GM13976 (cell line): ENCODE measurements at regions not wholly inside any gene's neighbourhood (a gene's known extent, or its start where the extent isn't known, plus 50 kb on each side); places are given as distances from the start of the nearest gene placed in this dataset.

ENCODE experiments used
- DNase-seq: peaks from one replicate; pipeline ENCODE4 v3.0.0; 2012; ENCODE audit warnings: low spot score
- in situ Hi-C: fragments of 300-500 bp; cut with MboI; formaldehyde crosslinking; loops from one replicate; pipeline ENCODE4 v1.12.0; 2022; ENCODE audit warnings: low sequenced_read_pairs, mixed read lengths, inconsistent platforms; ENCODE audit not compliant: unreplicated experiment
- TF ChIP-seq, protein P1 (sequence below): IDR thresholded peaks from 2 replicates; pipeline ENCODE4 v1.5.1; 2012; ENCODE audit warnings: borderline replicate concordance, mild to moderate bottlenecking; ENCODE audit not compliant: insufficient read depth; ENCODE audit errors: extremely low read depth, missing control alignments, control extremely low read depth

DNA sequence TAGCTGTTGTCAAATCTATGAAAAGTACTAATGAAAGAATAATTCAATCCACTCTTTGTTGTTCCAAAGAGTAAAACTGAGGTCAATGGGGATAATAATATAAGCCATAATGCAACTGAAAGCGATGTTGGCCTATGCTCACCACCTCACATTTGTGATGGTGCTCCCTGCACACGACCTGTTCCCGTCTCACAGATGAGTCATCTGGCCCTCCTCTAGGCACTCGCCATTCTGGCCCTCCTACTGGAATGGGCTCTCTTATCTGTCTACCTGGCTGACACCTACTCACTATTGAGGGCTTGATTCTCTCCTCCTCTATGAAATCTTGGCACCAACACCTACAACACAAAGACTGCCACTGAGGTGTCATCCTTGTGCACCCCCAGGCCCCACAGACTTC is 585.9 kb upstream of the ID2 start:
- TF ChIP-seq, protein P1, sequence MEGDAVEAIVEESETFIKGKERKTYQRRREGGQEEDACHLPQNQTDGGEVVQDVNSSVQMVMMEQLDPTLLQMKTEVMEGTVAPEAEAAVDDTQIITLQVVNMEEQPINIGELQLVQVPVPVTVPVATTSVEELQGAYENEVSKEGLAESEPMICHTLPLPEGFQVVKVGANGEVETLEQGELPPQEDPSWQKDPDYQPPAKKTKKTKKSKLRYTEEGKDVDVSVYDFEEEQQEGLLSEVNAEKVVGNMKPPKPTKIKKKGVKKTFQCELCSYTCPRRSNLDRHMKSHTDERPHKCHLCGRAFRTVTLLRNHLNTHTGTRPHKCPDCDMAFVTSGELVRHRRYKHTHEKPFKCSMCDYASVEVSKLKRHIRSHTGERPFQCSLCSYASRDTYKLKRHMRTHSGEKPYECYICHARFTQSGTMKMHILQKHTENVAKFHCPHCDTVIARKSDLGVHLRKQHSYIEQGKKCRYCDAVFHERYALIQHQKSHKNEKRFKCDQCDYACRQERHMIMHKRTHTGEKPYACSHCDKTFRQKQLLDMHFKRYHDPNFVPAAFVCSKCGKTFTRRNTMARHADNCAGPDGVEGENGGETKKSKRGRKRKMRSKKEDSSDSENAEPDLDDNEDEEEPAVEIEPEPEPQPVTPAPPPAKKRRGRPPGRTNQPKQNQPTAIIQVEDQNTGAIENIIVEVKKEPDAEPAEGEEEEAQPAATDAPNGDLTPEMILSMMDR, result no peak
- no peak for DNase-seq
- in situ Hi-C loops, result no loop called here

DNA sequence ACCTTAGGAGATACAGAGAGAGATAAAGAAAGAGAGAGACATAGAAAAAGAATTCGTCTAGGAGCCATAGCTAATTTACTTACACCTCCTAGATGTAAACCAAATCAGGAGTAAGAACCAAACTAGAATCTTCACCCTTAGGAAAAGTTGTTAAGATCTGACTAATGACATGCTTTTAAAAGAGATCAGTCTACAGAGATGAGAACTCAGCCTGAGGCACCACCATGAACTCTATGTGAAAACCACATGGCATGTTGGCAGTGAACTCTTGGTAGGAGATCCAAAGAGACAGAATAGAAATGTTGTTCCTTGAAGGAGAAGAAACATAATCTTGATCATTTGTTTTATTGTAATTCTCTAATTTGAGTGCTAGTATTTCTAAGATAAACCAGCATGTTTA is 585.4 kb upstream of the ID2 start:
- in situ Hi-C loops, result no loop called here
- TF ChIP-seq, protein P1, result no peak
- no peak for DNase-seq

DNA sequence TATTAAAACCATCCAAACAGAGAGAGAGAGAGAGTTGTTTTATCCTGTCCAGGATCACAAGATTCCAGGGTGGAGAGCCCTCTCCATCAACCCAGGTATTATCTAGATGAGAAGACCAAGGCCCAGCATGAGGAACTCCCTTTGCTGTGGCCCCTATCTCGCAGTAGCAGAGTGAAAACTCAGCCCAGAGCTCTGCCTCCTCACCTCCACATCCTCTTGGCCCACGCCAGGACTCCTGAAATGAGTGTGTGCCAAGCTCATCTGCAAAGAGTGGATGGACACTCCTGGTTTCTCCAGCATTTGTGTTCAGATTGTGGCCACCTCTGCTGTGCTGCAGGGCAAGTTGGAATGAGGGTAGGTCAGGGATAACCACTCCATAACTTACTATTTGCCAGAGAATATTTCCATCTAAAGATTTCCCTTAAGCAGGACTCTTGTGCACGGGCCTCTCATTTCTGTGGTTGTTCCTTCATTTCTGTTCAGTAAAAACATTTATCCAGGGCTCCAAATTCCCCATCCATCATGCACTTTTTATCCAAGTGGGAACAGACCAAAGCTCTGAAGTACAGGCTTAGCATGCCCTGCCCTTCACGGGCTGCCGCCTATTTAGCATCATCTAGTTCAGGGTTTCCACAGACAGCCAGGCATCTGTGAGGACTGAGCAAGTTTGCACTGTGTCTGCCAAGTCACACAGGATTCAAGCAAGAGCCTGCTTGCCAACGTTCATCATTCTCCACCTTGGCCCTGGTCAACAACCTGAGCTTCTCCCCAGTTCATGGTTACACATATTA is 583.2 kb upstream of the ID2 start:
- DNase-seq, result no peak
- TF ChIP-seq, protein P1, result no peak
- in situ Hi-C loops, result no loop called here

DNA sequence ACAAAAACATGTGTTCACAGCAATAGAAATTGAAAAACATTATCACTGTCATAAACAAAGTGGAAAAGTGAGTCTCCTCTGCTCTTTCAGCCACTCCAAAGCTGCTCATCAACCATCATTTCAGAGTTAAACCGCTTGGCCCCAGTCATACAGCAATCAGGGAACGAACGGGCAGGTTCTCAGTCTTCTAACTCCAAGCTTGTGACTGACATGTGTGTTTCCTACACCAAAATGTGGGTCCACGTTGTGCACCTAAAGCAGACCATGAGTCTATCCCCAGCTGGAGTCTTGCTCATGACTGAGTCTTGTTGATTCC is 582.6 kb upstream of the ID2 start:
- TF ChIP-seq, protein P1, result no peak
- DNase-seq, result no peak
- in situ Hi-C loops, result no loop called here

DNA sequence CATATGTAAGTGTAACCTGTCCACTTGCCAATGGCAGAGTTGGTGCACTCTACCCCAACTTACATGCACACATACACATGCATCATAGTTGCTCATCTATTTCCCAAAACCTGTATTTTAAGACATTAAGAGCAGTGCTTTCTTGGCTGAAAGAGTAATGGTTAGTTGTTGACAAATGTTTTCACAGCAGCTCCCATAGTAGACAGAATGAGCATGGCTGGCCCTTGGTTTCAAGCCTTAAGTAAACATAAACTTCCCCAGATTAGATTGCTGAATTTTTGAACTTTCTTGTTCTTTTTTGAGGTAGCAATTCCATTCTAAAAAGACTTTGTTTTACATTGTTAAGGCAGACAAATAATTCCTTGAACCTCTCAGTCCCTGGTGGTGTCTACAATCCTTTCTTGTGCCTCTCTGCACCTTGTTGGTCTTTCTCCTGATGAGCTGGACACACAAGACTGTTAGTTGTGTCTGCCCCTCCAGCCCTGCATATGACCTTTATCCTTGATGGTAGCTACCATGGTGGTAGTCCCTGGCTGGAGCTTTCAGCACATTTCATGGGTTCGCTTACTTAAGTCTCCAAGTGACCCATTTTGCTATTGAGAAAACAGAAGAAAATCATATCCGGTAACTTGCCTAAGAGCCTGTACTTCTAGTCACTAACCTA is 580.1 kb upstream of the ID2 start:
- no peak for DNase-seq
- TF ChIP-seq, protein P1, result no peak
- in situ Hi-C loops, result no loop called here

DNA sequence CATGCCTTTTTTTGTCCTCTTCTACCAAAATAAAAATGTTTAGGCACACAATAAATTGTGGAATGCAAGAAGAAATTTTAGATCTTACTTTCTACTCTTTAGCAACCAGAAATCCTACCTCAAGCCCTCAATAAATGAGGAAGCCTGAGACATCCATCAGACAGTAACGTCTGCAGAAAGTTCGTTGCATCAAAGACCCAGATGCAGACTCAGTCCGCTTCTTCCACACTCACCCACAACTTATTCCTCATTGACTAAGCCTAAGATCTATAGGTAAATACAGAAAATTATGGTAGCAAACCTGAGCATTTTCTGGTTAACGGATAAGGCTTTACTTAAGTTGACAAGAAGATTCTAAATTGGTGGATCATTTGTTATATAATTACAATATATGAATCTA is 579.4 kb upstream of the ID2 start:
- TF ChIP-seq, protein P1, result no peak
- DNase-seq, result no peak
- in situ Hi-C loops, result no loop called here
